IMR-90 (cell line): ENCODE measurements at regions not wholly inside any gene's neighbourhood (a gene's known extent, or its start where the extent isn't known, plus 50 kb on each side); places are given as distances from the start of the nearest gene placed in this dataset.

ENCODE experiments used
- ATAC-seq: fragments of 200-7000 bp; cut with Tn5 transposase; 2 replicates; pipeline ENCODE4 v1.9.1; 2020; ENCODE audit warnings: low read depth, mild to moderate bottlenecking, moderate library complexity
- BruUV-seq: library from RNA; stranded (reverse); fragments of 400-500 nt; replicated peaks from 2 replicates; lab custom pipeline; 2021; lab: Mats Ljungman, UMichigan
- CTCF ChIA-PET: fragments of 300-600 bp; formaldehyde crosslinking; extraction: SDS; loops from one replicate; lab custom pipeline; 2021; ENCODE audit warnings: antibody characterized with exemption; lab: Yijun Ruan, JAX
- POLR2A ChIA-PET: fragments of 300-600 bp; sonication (Branson Sonifier 250); formaldehyde crosslinking; loops from one replicate; lab custom pipeline; 2022; ENCODE audit warnings: antibody characterized with exemption; ENCODE audit not compliant: unreplicated experiment; lab: Charles Lee
- DNase-seq: peaks from one replicate; pipeline ENCODE4 v3.0.0; 2013
- H2AFZ ChIP-seq: replicated peaks from 2 replicates; pipeline ENCODE3; 2013; ENCODE audit warnings: low read length, mild to moderate bottlenecking; ENCODE audit not compliant: poor library complexity
- H2AK5ac ChIP-seq: 2 replicates; pipeline ENCODE4 v1.6.1; 2013; ENCODE audit warnings: low read depth, low read length, inconsistent platforms
- H2AK9ac ChIP-seq: replicated peaks from 2 replicates; pipeline ENCODE3; 2013; ENCODE audit warnings: mild to moderate bottlenecking, low read depth, low read length, moderate library complexity; ENCODE audit not compliant: poor library complexity
- H2BK120ac ChIP-seq: 2 replicates; pipeline ENCODE4 v1.6.1; 2013; ENCODE audit warnings: low read depth, low read length, inconsistent platforms
- H2BK15ac ChIP-seq: 3 replicates; pipeline ENCODE4 v1.6.1; 2013; ENCODE audit warnings: low read depth, low read length, inconsistent platforms
- H2BK20ac ChIP-seq: 2 replicates; pipeline ENCODE4 v1.6.1; 2013; ENCODE audit warnings: low read depth, mild to moderate bottlenecking, inconsistent platforms, low read length, moderate library complexity
- H2BK5ac ChIP-seq: 2 replicates; pipeline ENCODE4 v1.6.1; 2013; ENCODE audit warnings: mild to moderate bottlenecking, low read depth, low read length, inconsistent platforms; ENCODE audit not compliant: poor library complexity, severe bottlenecking
- H3K14ac ChIP-seq: replicated peaks from 2 replicates; pipeline ENCODE4 v1.6.1; 2013; ENCODE audit warnings: low read depth, low read length, inconsistent platforms
- H3K18ac ChIP-seq: 2 replicates; pipeline ENCODE4 v1.6.1; 2013; ENCODE audit warnings: low read depth, low read length, control low read depth
- H3K23ac ChIP-seq: 2 replicates; pipeline ENCODE4 v1.6.1; 2013; ENCODE audit warnings: low read depth, low read length, inconsistent platforms
- H3K27ac ChIP-seq: 2 replicates; pipeline ENCODE4 v1.5.1; 2013; ENCODE audit warnings: mild to moderate bottlenecking, control low read depth, low read length; ENCODE audit not compliant: insufficient read depth
- H3K27me3 ChIP-seq: 2 replicates; pipeline ENCODE4 v1.6.1; 2013; ENCODE audit warnings: low read length; ENCODE audit not compliant: control insufficient read depth, insufficient read depth
- H3K36me3 ChIP-seq: 2 replicates; pipeline ENCODE4 v1.6.1; 2013; ENCODE audit warnings: low read length, mixed read lengths; ENCODE audit not compliant: control insufficient read depth, insufficient read depth
- H3K4ac ChIP-seq: 2 replicates; pipeline ENCODE4 v1.6.1; 2013; ENCODE audit warnings: low read depth, low read length, inconsistent platforms
- H3K4me1 ChIP-seq: 2 replicates; pipeline ENCODE4 v1.6.1; 2013; ENCODE audit warnings: low read length, mixed read lengths; ENCODE audit not compliant: control insufficient read depth, insufficient read depth
- H3K4me2 ChIP-seq: 2 replicates; pipeline ENCODE4 v1.6.1; 2013; ENCODE audit warnings: low read depth, mild to moderate bottlenecking, control low read depth, low read length, moderate library complexity
- H3K4me3 ChIP-seq: 2 replicates; pipeline ENCODE4 v1.5.1; 2013; ENCODE audit warnings: low read depth, mild to moderate bottlenecking, control low read depth, low read length, moderate library complexity; ENCODE audit not compliant: insufficient read depth
- H3K56ac ChIP-seq: 2 replicates; pipeline ENCODE4 v1.6.1; 2013; ENCODE audit warnings: low read length, inconsistent platforms; ENCODE audit not compliant: insufficient read depth; ENCODE audit errors: extremely low read depth
- H3K79me1 ChIP-seq, 2 experiments: 2 replicates each; pipeline ENCODE4 v1.6.1; 2013; ENCODE audit warnings: low read length in 2 of 2, inconsistent platforms in 1 of 2, low read depth in 1 of 2
- H3K9ac ChIP-seq: 2 replicates; pipeline ENCODE4 v1.6.1; 2013; ENCODE audit warnings: low read depth, low read length, control low read depth
- H3K9me1 ChIP-seq: 2 replicates; pipeline ENCODE4 v1.6.1; 2013; ENCODE audit warnings: low read length, inconsistent platforms; ENCODE audit not compliant: insufficient read depth
- H3K9me3 ChIP-seq: 2 replicates; pipeline ENCODE4 v1.6.1; 2013; ENCODE audit warnings: low read length; ENCODE audit not compliant: control insufficient read depth, insufficient read depth
- H4K20me1 ChIP-seq: 2 replicates; pipeline ENCODE4 v1.6.1; 2013; ENCODE audit warnings: low read length, inconsistent platforms; ENCODE audit not compliant: insufficient read depth
- H4K5ac ChIP-seq: 2 replicates; pipeline ENCODE4 v1.6.1; 2013; ENCODE audit warnings: mild to moderate bottlenecking, low read depth, low read length, control low read depth
- H4K8ac ChIP-seq, 2 experiments: 2 replicates each; pipeline ENCODE4 v1.6.1; 2013; ENCODE audit warnings: low read depth in 2 of 2, low read length in 2 of 2, control low read depth in 1 of 2, inconsistent platforms in 1 of 2
- H4K91ac ChIP-seq: 2 replicates; pipeline ENCODE4 v1.6.1; 2013; ENCODE audit warnings: low read depth, low read length, inconsistent platforms; ENCODE audit not compliant: insufficient read depth
- MAFK ChIP-seq: IDR thresholded peaks from 2 replicates; pipeline ENCODE4 v1.6.1; 2012; ENCODE audit warnings: low read depth, low read length, improper control_type of control experiment
- MAZ ChIP-seq: IDR thresholded peaks from 2 replicates; pipeline ENCODE4 v1.6.1; 2012; ENCODE audit warnings: low read depth, mild to moderate bottlenecking, low read length, improper control_type of control experiment, moderate library complexity, borderline replicate concordance
- RCOR1 ChIP-seq: IDR thresholded peaks from 2 replicates; pipeline ENCODE4 v1.6.1; 2012; ENCODE audit warnings: mild to moderate bottlenecking, low read length, improper control_type of control experiment; ENCODE audit not compliant: insufficient replicate concordance
- WGBS, 2 experiments: methylation state at CpG; one replicate each; pipeline versions ENCODE4 v1.1.5 to v1.1.7; 2013; ENCODE audit warnings: missing lambda C conversion rate in 2 of 2; ENCODE audit not compliant: insufficient read length in 1 of 2; ENCODE audit errors: extremely low coverage in 2 of 2; 5-methylcytosine and 5-hydroxymethylcytosine counted together
- dilution Hi-C: fragments of 300-500 bp; cut with HindIII; formaldehyde crosslinking; loops from one replicate; pipeline ENCODE4 v1.14.3; 2018; ENCODE audit warnings: low sequenced_read_pairs; ENCODE audit not compliant: unreplicated experiment
- in situ Hi-C: fragments of 300-500 bp; cut with MboI; formaldehyde crosslinking; loops from 3 replicates; pipeline ENCODE4 v1.14.3; 2019; ENCODE audit warnings: low sequenced_read_pairs, inconsistent platforms, mixed read lengths
- intact Hi-C: fragments of 100-400 bp; cut with micrococcal nuclease; formaldehyde crosslinking; loops from 2 replicates; pipeline ENCODE4 v1.10.0; 2022

GRCh38 chr4:3667258-3667657 is 98.9 kb upstream of the ADRA2C start:
- WGBS, 2 experiments = 44% methylated on average over 3 of the region's 7 CpGs; no CpG with 5 or more reads in 1 of the 2 experiments
- dilution Hi-C loops (no loop called here), intact Hi-C loops (no loop called here), in situ Hi-C loops (no loop called here)
- ChIA-PET CTCF (no interaction called here), POLR2A (no interaction called here)
- Histone ChIP-seq H3K27me3 (peaks cover 38% of the 10 kb centered on the region), H3K9me3 (peaks cover 13% of the 10 kb centered on the region), H2BK20ac (no peak overlapping the region), H3K27ac (no peak overlapping the region), H2AK5ac (no peak overlapping the region), H4K91ac (no peak overlapping the region), H2AFZ (no peak overlapping the region), H4K20me1 (no peaks in the 10 kb centered on the region), H2BK5ac (no peak overlapping the region), H3K4me2 (no peak overlapping the region), H2BK15ac (no peak overlapping the region), H3K9ac (no peak overlapping the region), H3K23ac (no peak overlapping the region), H3K56ac (no peak overlapping the region), H3K4me3 (no peak overlapping the region), H3K4me1 (peaks cover 5% of the 10 kb centered on the region), H3K79me1 (no peaks in the 10 kb centered on the region), H2BK120ac (no peak overlapping the region), H4K5ac (no peak overlapping the region), H3K4ac (no peak overlapping the region), H4K8ac (no peak overlapping the region), H2AK9ac (no peak overlapping the region), H3K18ac (no peak overlapping the region), H3K14ac (no peak overlapping the region), H3K9me1 (no peaks in the 10 kb centered on the region), H3K36me3 (no peaks in the 10 kb centered on the region)
- no TSS peak for BruUV-seq
- ATAC-seq = no peak
- DNase-seq = no peak
- TF ChIP-seq RCOR1 = no peak
- no peak for TF ChIP-seq MAFK
- TF ChIP-seq MAZ = no peak
